ENCODE measurements at regions not wholly inside any gene's neighbourhood (a gene's known extent, or its start where the extent isn't known, plus 50 kb on each side); places are given as distances from the start of the nearest gene placed in this dataset.
A peak's percentile ranks its signal among the peaks of the same experiment; 100 is the strongest.
"Not testable (repeated sequence)": the region's sequence is repeated elsewhere in the genome, so short reads cannot be mapped to it uniquely, and the experiment has no call there.

- H3K27me3 ChIP-seq (ENCODE audit: control insufficient read depth, insufficient read depth, low read length): no peaks in the 10 kb centered on the region
- no peak overlapping the region for H3K27ac ChIP-seq (ENCODE audit: low read length)
- no peaks in the 10 kb centered on the region for H3K9me3 ChIP-seq (ENCODE audit: control insufficient read depth, low read depth, low read length)
- no peak overlapping the region for H3K4me3 ChIP-seq (ENCODE audit: low read length)
- no peaks in the 10 kb centered on the region for H3K4me1 ChIP-seq (ENCODE audit: control insufficient read depth, insufficient read depth, low read length)
- no peaks in the 10 kb centered on the region for H3K36me3 ChIP-seq (ENCODE audit: control insufficient read depth, insufficient read depth, low read length)
- DNase-seq: no peak
- WGBS (ENCODE audit: insufficient coverage, low lambda C conversion rate): 100% methylated on average over 1 of the region's 2 CpGs
These were observed 106.9 kb upstream of the NR5A2 start for GRCh38 chr1:199920635-199921034.

DNA sequence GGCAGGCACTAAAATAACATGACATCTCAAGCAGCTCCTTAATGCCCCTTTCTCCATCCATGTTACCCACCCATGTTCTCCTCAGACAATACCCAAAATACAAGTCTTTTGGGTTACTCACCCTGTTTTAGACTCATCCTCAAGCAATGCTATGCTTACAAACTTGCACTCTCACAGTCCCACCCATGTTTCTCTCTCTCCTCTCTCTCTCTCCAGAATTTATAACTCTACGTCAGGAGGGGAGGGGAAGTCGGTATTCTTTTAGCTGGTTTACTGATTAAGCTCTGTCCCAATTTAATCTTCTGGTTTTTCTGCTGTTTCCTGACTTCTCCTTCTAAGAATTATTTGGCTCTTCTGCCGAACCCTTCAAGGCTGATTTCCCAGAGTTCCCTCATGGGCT, 98.0 kb upstream of the NR5A2 start:
- peak in 1 of 2 donors; percentile 11 for DNase-seq

GRCh38 chr1:199930067-199930466, 97.4 kb upstream of the NR5A2 start:
- H3K27ac ChIP-seq (ENCODE audit: low read length); H3K4me1 ChIP-seq (ENCODE audit: control insufficient read depth, insufficient read depth, low read length); H3K36me3 ChIP-seq (ENCODE audit: control insufficient read depth, insufficient read depth, low read length); H3K4me3 ChIP-seq (ENCODE audit: low read length); DNase-seq; H3K9me3 ChIP-seq (ENCODE audit: control insufficient read depth, low read depth, low read length); H3K27me3 ChIP-seq (ENCODE audit: control insufficient read depth, insufficient read depth, low read length): not testable (repeated sequence)
- no CpG with 5 or more reads among the region's 5 CpGs for WGBS (ENCODE audit: insufficient coverage, low lambda C conversion rate)

More for the DNA sequence above, 98.0 kb upstream of the NR5A2 start:
- Histone ChIP-seq H3K27ac (ENCODE audit: low read length) (no peak overlapping the region), H3K4me1 (ENCODE audit: control insufficient read depth, insufficient read depth, low read length) (no peaks in the 10 kb centered on the region), H3K36me3 (ENCODE audit: control insufficient read depth, insufficient read depth, low read length) (no peaks in the 10 kb centered on the region), H3K9me3 (ENCODE audit: control insufficient read depth, low read depth, low read length) (no peaks in the 10 kb centered on the region), H3K27me3 (ENCODE audit: control insufficient read depth, insufficient read depth, low read length) (no peaks in the 10 kb centered on the region), H3K4me3 (ENCODE audit: low read length) (no peak overlapping the region)
- no CpG with 5 or more reads among the region's 3 CpGs for WGBS (ENCODE audit: insufficient coverage, low lambda C conversion rate)

GRCh38 chr1:199931666-199932377, 95.7 kb upstream of the NR5A2 start:
- H3K4me1 ChIP-seq (ENCODE audit: control insufficient read depth, insufficient read depth, low read length): no peaks in the 10 kb centered on the region
- no peaks in the 10 kb centered on the region for H3K9me3 ChIP-seq (ENCODE audit: control insufficient read depth, low read depth, low read length)
- no peaks in the 10 kb centered on the region for H3K36me3 ChIP-seq (ENCODE audit: control insufficient read depth, insufficient read depth, low read length)
- DNase-seq: peak in 1 of 2 donors; percentile 16
- 100% methylated on average over 1 of the region's 7 CpGs for WGBS (ENCODE audit: insufficient coverage, low lambda C conversion rate)
- no peak overlapping the region for H3K27ac ChIP-seq (ENCODE audit: low read length)
- H3K27me3 ChIP-seq (ENCODE audit: control insufficient read depth, insufficient read depth, low read length): no peaks in the 10 kb centered on the region
- no peak overlapping the region for H3K4me3 ChIP-seq (ENCODE audit: low read length)

GRCh38 chr1:199932462-199932861, 95.0 kb upstream of the NR5A2 start:
- WGBS (ENCODE audit: insufficient coverage, low lambda C conversion rate): no CpG with 5 or more reads among the region's 2 CpGs
- no peak overlapping the region for H3K27ac ChIP-seq (ENCODE audit: low read length)

GRCh38 chr1:199936441-199936840, 91.1 kb upstream of the NR5A2 start:
- no peak overlapping the region for H3K4me3 ChIP-seq (ENCODE audit: low read length)
- no peaks in the 10 kb centered on the region for H3K4me1 ChIP-seq (ENCODE audit: control insufficient read depth, insufficient read depth, low read length)
- 83% methylated on average over 1 of the region's 4 CpGs for WGBS (ENCODE audit: insufficient coverage, low lambda C conversion rate)
- no peak overlapping the region for H3K27ac ChIP-seq (ENCODE audit: low read length)
- no peaks in the 10 kb centered on the region for H3K9me3 ChIP-seq (ENCODE audit: control insufficient read depth, low read depth, low read length)
- no peak for DNase-seq
- no peaks in the 10 kb centered on the region for H3K36me3 ChIP-seq (ENCODE audit: control insufficient read depth, insufficient read depth, low read length)
- no peaks in the 10 kb centered on the region for H3K27me3 ChIP-seq (ENCODE audit: control insufficient read depth, insufficient read depth, low read length)

More at GRCh38 chr1:199932462-199932861, 95.0 kb upstream of the NR5A2 start:
- H3K9me3 ChIP-seq (ENCODE audit: control insufficient read depth, low read depth, low read length): no peaks in the 10 kb centered on the region
- H3K4me1 ChIP-seq (ENCODE audit: control insufficient read depth, insufficient read depth, low read length): no peaks in the 10 kb centered on the region
- no peak overlapping the region for H3K4me3 ChIP-seq (ENCODE audit: low read length)
- no peaks in the 10 kb centered on the region for H3K27me3 ChIP-seq (ENCODE audit: control insufficient read depth, insufficient read depth, low read length)
- no peaks in the 10 kb centered on the region for H3K36me3 ChIP-seq (ENCODE audit: control insufficient read depth, insufficient read depth, low read length)
- DNase-seq: no peak

- H3K27me3 ChIP-seq (ENCODE audit: control insufficient read depth, insufficient read depth, low read length): no peaks in the 10 kb centered on the region
- H3K9me3 ChIP-seq (ENCODE audit: control insufficient read depth, low read depth, low read length): no peaks in the 10 kb centered on the region
- no peak for DNase-seq
- WGBS (ENCODE audit: insufficient coverage, low lambda C conversion rate): 100% methylated on average over 1 of the region's 4 CpGs
- no peaks in the 10 kb centered on the region for H3K4me1 ChIP-seq (ENCODE audit: control insufficient read depth, insufficient read depth, low read length)
- H3K36me3 ChIP-seq (ENCODE audit: control insufficient read depth, insufficient read depth, low read length): no peaks in the 10 kb centered on the region
- no peak overlapping the region for H3K4me3 ChIP-seq (ENCODE audit: low read length)
- H3K27ac ChIP-seq (ENCODE audit: low read length): no peak overlapping the region
These were observed 90.3 kb upstream of the NR5A2 start for GRCh38 chr1:199937161-199937560.

DNA sequence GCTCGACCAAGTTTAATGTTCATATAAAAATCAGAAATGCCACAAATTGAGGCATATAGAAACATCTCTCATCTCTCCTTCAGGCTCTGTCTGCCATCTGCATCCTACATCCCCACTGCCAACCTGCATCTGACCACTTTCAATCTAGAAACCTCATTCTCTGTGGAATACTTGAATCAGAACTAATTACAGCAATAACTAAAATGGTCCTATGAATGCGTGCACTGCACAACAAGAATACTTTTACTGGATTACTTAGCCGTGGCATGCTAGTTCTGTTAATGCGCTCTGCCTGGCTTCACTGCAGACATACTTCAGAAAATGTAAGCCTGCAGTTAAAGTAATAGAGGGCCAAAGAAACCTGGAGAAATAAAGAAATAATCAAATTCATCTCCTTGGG, 89.8 kb upstream of the NR5A2 start:
- Histone ChIP-seq H3K27me3 (ENCODE audit: control insufficient read depth, insufficient read depth, low read length) (no peaks in the 10 kb centered on the region), H3K36me3 (ENCODE audit: control insufficient read depth, insufficient read depth, low read length) (no peaks in the 10 kb centered on the region), H3K27ac (ENCODE audit: low read length) (no peak overlapping the region), H3K9me3 (ENCODE audit: control insufficient read depth, low read depth, low read length) (no peaks in the 10 kb centered on the region), H3K4me3 (ENCODE audit: low read length) (no peak overlapping the region), H3K4me1 (ENCODE audit: control insufficient read depth, insufficient read depth, low read length) (no peaks in the 10 kb centered on the region)
- no CpG with 5 or more reads among the region's 4 CpGs for WGBS (ENCODE audit: insufficient coverage, low lambda C conversion rate)
- DNase-seq: no peak

GRCh38 chr1:199944986-199945385, 82.5 kb upstream of the NR5A2 start:
- Histone ChIP-seq H3K9me3 (ENCODE audit: control insufficient read depth, low read depth, low read length) (no peaks in the 10 kb centered on the region), H3K27me3 (ENCODE audit: control insufficient read depth, insufficient read depth, low read length) (no peaks in the 10 kb centered on the region), H3K4me1 (ENCODE audit: control insufficient read depth, insufficient read depth, low read length) (no peaks in the 10 kb centered on the region), H3K4me3 (ENCODE audit: low read length) (no peak overlapping the region), H3K36me3 (ENCODE audit: control insufficient read depth, insufficient read depth, low read length) (no peaks in the 10 kb centered on the region), H3K27ac (ENCODE audit: low read length) (no peak overlapping the region)
- no peak for DNase-seq
- WGBS (ENCODE audit: insufficient coverage, low lambda C conversion rate): no CpG with 5 or more reads among the region's 3 CpGs

- Histone ChIP-seq H3K4me1 (ENCODE audit: control insufficient read depth, insufficient read depth, low read length) (no peaks in the 10 kb centered on the region), H3K9me3 (ENCODE audit: control insufficient read depth, low read depth, low read length) (no peaks in the 10 kb centered on the region), H3K27ac (ENCODE audit: low read length) (no peak overlapping the region), H3K27me3 (ENCODE audit: control insufficient read depth, insufficient read depth, low read length) (no peaks in the 10 kb centered on the region), H3K36me3 (ENCODE audit: control insufficient read depth, insufficient read depth, low read length) (no peaks in the 10 kb centered on the region), H3K4me3 (ENCODE audit: low read length) (no peak overlapping the region)
- no CpG with 5 or more reads among the region's 1 CpG for WGBS (ENCODE audit: insufficient coverage, low lambda C conversion rate)
- no peak for DNase-seq
These were observed 81.9 kb upstream of the NR5A2 start for GRCh38 chr1:199945591-199945990.
